ENCODE measurements at regions not wholly inside any gene's neighbourhood (a gene's known extent, or its start where the extent isn't known, plus 50 kb on each side); places are given as distances from the start of the nearest gene placed in this dataset.
"Not testable (repeated sequence)": the region's sequence is repeated elsewhere in the genome, so short reads cannot be mapped to it uniquely, and the experiment has no call there.

DNA sequence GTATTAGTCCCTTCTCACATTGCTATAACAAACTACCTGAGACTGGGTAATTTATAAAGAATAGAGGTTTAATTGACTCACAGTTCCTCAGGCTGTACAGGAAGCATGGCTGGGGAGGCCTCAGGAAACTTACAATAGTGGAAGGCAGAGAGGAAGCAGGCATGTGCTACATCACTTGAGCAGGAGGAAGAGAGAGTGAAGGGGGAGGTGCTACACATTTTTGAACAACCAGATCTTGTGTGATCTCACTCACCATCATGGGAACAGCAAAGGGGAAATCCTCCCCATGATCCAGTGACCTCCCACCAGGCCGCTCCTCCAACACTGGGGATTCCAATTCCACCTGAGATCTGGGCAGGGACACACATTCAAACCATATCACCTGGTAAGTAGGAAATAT lies 630.6 kb downstream of the QKI start:
- no peak for DNase-seq

- not testable (repeated sequence) for DNase-seq
Observed at GRCh38 chr6:164043656-164044055, 629.1 kb downstream of the QKI start.

DNA sequence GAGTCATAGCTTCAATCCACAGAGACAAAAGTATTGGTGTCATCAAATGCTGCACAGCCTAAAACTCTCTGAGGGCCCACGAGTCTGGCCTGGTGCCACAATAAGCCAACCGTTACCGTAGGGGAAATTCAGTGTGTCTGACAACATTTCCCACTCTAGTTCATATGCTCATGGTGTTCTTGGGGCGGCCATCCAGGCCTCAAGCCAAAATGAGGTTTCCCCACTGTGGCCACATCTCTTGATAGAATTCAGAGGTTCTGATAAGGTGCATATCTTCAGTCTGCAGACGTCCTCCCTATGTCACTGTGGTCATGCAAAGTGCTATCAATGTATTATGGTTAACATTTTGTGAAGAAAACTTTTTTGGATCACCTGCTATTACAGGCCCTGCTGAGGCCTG lies 627.7 kb downstream of the QKI start:
- DNase-seq, result no peak

GRCh38 chr6:164040994-164041393 lies 626.5 kb downstream of the QKI start:
- DNase-seq, result no peak

- DNase-seq, result no peak
Observed at GRCh38 chr6:164039954-164040375, 625.4 kb downstream of the QKI start.

GRCh38 chr6:164037171-164037870 lies 622.8 kb downstream of the QKI start:
- DNase-seq, result no peak

GRCh38 chr6:164035900-164036485 lies 621.5 kb downstream of the QKI start:
- no peak for DNase-seq

- DNase-seq, result peak; percentile 33
Observed at GRCh38 chr6:164034602-164035140, 620.2 kb downstream of the QKI start.

DNA sequence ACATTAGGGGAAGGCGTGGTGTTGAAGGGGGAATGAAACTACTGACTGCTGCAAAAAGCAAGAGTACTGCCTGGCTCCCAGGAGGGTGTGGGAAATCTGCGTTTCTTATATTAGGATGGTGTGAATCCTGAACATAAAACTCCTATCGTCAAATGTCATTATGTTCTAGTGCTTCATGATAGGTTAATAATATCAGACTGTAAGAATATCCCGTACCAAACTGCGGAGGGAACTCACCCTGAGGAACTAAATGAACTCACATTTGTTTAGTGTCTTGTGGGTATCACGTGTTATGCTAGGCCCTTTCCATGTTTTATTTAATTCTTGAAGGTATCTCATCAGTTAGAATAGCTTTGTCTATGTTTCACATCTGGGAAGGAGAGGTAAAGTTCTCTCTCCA lies 610.7 kb downstream of the QKI start:
- DNase-seq, result no peak

- DNase-seq, result no peak
Observed at GRCh38 chr6:164023535-164023934, 609.0 kb downstream of the QKI start.

- DNase-seq, result no peak
Observed at GRCh38 chr6:164022632-164023031, 608.1 kb downstream of the QKI start.

DNA sequence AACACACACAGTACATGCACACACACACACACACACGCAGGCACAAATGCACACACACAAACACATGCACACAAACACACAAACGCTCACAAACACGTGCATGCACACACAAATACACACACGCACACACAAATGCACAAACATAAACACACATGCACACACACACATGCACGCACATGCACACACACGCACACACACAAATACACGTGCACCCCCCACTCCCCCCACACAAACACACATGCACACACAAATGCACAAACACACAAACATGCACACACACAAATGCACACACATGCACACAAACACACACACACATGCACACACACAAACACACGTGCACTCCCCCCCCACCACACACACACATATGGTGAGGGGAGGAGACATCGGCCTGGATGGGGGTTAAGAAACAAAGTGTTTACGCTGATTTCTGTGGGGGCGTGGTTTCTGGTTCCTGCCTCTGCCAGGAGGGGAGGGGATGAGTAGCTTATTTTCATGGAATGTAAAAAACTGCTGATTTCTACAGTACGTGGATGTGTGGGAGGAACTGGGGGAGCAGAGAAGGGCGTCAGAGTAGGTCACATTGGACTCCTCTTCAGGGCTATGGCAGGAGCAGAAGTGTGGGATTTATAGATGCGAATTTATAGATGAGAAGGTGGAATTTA lies 607.2 kb downstream of the QKI start:
- DNase-seq, result no peak

- no peak for DNase-seq
Observed at GRCh38 chr6:164020142-164020541, 605.6 kb downstream of the QKI start.

- DNase-seq, result no peak
Observed at GRCh38 chr6:164018133-164018532, 603.6 kb downstream of the QKI start.

DNA sequence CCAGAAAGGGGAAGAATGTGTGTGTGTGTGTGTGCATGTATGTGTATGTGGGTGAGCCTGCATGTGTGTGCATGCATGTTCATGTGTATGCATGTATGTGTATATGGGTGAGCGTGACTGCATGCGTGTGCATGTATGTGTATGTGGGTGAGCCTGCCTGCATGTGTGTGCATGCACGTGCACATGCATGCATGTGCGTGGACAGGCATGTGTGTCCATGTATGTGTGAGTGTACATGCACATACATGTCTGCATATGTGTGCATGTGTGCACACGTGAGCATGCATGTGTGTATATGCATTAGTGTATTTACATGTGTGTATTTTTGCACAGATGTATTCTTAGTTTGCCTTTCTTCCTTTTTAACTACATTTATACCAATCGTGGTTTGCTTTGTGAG lies 601.5 kb downstream of the QKI start:
- DNase-seq, result no peak

GRCh38 chr6:164015088-164015484 lies 600.6 kb downstream of the QKI start:
- no peak for DNase-seq

DNA sequence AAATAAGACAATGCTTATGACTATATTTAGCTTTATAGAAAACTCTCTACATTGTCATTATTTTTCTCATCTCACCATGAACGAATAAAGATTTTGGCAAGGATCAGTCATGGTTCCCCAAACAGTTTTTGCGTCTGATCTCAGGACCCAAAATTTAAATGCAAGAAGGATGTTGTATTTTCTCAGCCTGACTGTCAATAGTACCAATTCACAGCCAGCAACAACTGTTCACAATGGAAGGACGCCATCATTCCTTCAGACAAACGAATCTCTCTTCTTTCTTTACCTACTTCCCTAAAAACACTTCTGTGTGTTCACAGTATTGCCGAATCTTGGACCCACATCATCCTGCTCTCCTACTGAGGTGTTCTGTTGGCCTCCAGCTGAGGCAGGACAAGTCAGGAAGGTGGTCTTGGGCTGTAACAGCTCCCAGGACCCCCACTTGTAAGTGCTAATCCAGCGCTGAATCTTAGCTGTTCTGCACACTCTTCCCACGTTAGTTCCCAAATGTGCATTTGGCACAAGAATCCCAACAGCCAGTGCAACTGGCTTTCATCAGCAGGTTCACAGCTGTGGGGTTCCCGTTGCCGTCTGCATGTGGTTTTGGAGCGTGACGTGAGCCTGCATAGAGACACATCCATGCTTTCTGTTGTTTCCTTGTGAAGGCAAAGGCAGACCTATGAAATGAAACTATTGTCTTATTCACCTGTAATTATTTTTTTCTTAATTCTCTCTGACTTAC lies 600.0 kb downstream of the QKI start:
- no peak for DNase-seq

DNA sequence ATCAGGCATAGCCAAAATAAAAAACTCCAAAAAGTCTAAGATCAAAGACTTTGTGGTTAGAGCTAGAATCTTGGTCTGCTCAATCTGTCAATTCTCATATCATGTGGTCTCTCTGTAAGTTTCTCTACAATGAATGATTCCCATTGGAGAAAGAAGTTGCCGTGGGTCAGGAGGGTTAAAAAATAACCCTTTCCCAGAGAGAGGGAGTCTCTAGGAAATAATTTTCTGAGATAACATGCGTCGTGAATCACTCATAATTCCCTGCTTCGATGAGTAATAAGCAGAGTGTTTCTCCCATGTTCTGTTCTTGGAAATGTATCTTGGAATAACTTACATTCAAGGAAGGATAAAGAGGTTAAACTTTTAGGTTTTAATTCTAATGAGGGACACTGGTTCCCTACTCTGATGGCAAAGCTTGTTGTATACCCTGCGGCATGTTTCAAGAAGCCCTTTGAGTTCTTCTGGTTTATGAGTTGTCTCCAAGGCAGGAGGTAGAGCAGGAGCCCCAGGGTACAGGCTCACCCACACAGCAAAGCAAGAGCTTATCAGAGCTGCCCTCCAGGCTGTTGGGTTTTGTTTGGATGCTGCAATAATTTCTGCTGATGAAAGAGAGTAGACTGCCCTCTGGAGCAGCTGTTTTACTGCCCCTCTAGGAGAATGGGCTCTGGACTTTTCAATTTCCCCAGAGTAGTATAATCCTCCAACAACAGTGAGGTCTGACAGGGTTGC lies 599.1 kb downstream of the QKI start:
- DNase-seq, result peak; percentile 59

- DNase-seq, result no peak
Observed at GRCh38 chr6:164011321-164011720, 596.8 kb downstream of the QKI start.

- no peak for DNase-seq
Observed at GRCh38 chr6:164010441-164011103, 596.1 kb downstream of the QKI start.

DNA sequence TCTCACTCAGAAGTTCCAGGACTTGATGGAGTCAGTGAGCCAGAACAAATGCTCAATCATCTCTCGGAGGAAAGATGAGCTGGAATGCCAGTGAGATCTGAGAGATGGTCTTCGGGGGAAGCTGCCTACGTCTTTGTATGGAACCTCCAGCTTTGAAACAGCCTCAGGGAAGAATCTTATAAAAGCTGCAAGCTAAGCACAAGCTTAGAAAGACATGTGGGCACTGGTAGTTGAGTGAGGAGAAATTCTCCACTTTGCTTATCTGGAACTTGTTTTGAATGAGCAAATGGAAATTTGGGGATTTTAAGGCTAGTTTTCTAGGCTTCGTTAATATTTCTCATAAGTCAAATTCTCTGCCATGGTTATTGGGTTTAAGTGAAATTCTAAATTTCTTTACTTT lies 594.4 kb downstream of the QKI start:
- no peak for DNase-seq

GRCh38 chr6:164007881-164008280 lies 593.4 kb downstream of the QKI start:
- no peak for DNase-seq
